Small intestine (tissue), 7 donors: ENCODE measurements at regions not wholly inside any gene's neighbourhood (a gene's known extent, or its start where the extent isn't known, plus 50 kb on each side); places are given as distances from the start of the nearest gene placed in this dataset.

Experiments
- DNase-seq, 2 donors: peaks; one replicate each; pipeline versions ENCODE4 v3.0.0 to v3.0.0-alpha.2; 2013
- FAIRE-seq: peaks from 2 replicates; lab custom pipeline; 2012; peaks lifted over from hg19 to GRCh38; lab: Jason Lieb, UNC
- H3K27ac ChIP-seq, 3 donors: one replicate each; pipeline ENCODE4 v1.5.1; 2013; ENCODE audit warnings: low read length in 2 of 3, mild to moderate bottlenecking in 2 of 3, control low read depth in 1 of 3, inconsistent platforms in 1 of 3, low read depth in 1 of 3, moderate library complexity in 1 of 3
- H3K27me3 ChIP-seq, 3 donors: one replicate each; pipeline ENCODE4 v1.6.1; 2013; ENCODE audit warnings: low read length in 3 of 3, inconsistent platforms in 1 of 3; ENCODE audit not compliant: control insufficient read depth in 3 of 3, insufficient read depth in 3 of 3
- H3K36me3 ChIP-seq, 3 donors: one replicate each; pipeline ENCODE4 v1.6.1; 2013; ENCODE audit warnings: low read length in 3 of 3, inconsistent platforms in 1 of 3, low read depth in 1 of 3, mild to moderate bottlenecking in 1 of 3, moderate library complexity in 1 of 3; ENCODE audit not compliant: control insufficient read depth in 3 of 3, insufficient read depth in 2 of 3
- H3K4me1 ChIP-seq, 3 donors: one replicate each; pipeline ENCODE4 v1.6.1; 2013; ENCODE audit warnings: low read length in 2 of 3, inconsistent platforms in 1 of 3, low read depth in 1 of 3, mild to moderate bottlenecking in 1 of 3, moderate library complexity in 1 of 3; ENCODE audit not compliant: control insufficient read depth in 3 of 3, insufficient read depth in 2 of 3
- H3K4me3 ChIP-seq, 3 donors: one replicate each; pipeline ENCODE4 v1.5.1; 2013; ENCODE audit warnings: low read length in 3 of 3, control low read depth in 1 of 3, inconsistent platforms in 1 of 3, low read depth in 1 of 3, mild to moderate bottlenecking in 1 of 3, moderate library complexity in 1 of 3
- H3K9me3 ChIP-seq, 2 donors: one replicate each; pipeline ENCODE4 v1.6.1; 2013; ENCODE audit warnings: low read depth in 1 of 2, low read length in 1 of 2; ENCODE audit not compliant: control insufficient read depth in 2 of 2, insufficient read depth in 1 of 2
- WGBS, 3 donors: extraction: QIAGEN DNeasy Blood & Tissue Kit; methylation state at CpG; one replicate each; pipeline ENCODE4 v1.1.7; 2013; 5-methylcytosine and 5-hydroxymethylcytosine counted together
- donor health status: healthy with polysubstance abuse.
- donor health status: control.
- donor health status: control.
- donor health status: Bipolar disorder and iron deficiency.
- donor health status: healthy.

DNA sequence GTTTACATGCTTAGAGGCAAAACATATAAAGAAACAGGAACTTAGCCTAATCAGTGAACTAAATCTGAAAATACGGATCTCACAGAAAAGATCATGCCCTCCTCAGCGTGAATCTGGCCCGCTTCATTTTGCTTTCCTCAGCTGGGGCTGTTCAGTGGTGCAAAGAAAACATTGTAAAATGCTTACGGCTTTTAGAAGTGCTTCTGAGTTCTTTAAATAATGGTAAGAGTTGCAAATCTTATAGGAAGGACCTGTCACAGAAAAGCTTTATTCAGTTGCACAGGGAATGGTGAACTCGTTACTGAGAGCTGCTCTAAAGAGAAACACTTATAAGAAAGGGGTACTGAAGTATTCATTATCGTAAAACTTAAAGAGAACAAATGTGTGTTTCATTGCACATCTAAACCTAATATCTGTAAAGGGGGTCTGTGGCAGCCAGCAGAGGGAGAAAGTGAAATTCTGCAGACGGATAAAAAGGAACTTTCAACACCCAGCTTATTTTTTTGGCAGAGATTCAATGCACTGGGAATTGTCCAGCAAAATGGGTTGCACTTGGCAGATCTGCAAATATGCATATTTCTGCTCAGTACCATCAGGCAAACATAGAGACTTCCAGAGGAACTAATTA, 139.2 kb upstream of the ANK2 start:
- H3K4me3 ChIP-seq, result no peak overlapping the region
- no peaks in the 10 kb centered on the region for H3K9me3 ChIP-seq
- no peaks in the 10 kb centered on the region for H3K36me3 ChIP-seq
- FAIRE-seq (no peak), DNase-seq (peak in 1 of 2 donors; percentile 7)
- WGBS, 3 donors, result 25 to 50% (median 34%) methylated on average over 7 of the region's 7 CpGs
- H3K4me1 ChIP-seq, result no peaks in the 10 kb centered on the region
- H3K27me3 ChIP-seq, result no peaks in the 10 kb centered on the region
- no peak overlapping the region for H3K27ac ChIP-seq

DNA sequence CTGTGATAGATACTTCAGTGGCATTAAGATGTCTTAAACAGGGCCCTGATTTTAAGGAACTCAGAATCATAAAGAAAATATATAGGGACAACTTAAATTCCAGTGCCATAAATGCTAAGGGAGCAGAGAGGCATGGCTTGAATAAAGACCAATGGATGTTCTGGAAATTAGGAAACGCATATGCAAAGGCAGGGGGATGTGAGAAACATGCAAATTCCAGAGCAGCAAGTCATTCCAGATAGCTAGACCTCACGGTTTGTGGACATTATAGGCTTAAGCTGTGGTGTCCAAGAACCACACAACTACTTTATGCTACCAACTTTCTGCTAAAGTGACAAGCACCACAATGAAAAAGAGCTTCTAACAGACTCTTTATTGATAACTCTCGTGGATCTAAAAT, 132.6 kb upstream of the ANK2 start:
- no peak overlapping the region for H3K4me3 ChIP-seq
- no peak for DNase-seq
- no peaks in the 10 kb centered on the region for H3K9me3 ChIP-seq
- H3K4me1 ChIP-seq, result no peaks in the 10 kb centered on the region
- H3K27ac ChIP-seq, result no peak overlapping the region
- no peak for FAIRE-seq
- H3K36me3 ChIP-seq, result no peaks in the 10 kb centered on the region
- 43 to 64% (median 53%) methylated on average over 3 of the region's 3 CpGs for WGBS, 3 donors
- no peaks in the 10 kb centered on the region for H3K27me3 ChIP-seq

DNA sequence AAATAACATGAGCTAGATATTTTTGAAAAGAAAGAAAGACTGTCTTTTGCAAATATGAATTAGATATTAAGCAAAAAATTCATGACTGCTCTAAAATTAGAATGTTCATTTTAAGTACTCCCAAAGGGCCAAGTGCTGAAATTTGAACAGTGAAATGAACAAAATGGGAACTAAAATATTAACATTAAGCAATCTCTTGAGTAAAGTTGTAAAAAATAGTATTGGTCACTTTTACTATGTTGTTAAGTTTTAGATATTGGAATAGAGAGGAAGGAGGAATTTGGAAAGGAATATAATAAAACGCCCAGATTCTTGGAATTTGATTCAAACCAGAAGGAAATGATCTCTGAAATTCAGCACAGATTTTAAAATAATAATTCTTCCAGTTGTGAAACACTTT, 125.9 kb upstream of the ANK2 start:
- WGBS, 3 donors, result 51 to 71% (median 53%) methylated on average over 1 of the region's 1 CpG
- FAIRE-seq (no peak), DNase-seq (no peak)
- Histone ChIP-seq H3K4me1 (no peaks in the 10 kb centered on the region), H3K27ac (no peak overlapping the region), H3K36me3 (no peaks in the 10 kb centered on the region), H3K27me3 (no peaks in the 10 kb centered on the region), H3K4me3 (no peak overlapping the region), H3K9me3 (no peaks in the 10 kb centered on the region)

DNA sequence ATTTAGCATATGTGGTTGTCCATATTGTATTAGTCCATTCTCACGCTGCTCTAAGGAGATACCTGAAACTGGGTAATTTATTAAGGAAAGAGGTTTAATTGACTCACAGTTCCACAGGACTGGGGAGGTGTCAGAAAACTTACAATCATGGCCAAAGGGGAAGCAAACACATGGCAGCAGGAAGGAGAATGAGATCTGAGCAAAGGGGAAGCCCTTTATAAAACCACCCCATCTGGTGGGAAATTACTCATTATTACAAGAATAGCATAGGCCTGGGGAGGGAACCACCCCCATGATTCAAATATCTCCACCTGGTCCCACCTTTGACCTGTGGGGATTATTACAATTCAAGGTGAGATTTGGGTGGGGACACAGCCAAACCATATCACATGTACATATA, 122.6 kb upstream of the ANK2 start:
- Histone ChIP-seq H3K27me3 (no peaks in the 10 kb centered on the region), H3K9me3 (no peaks in the 10 kb centered on the region), H3K27ac (no peak overlapping the region), H3K4me3 (no peak overlapping the region), H3K4me1 (no peaks in the 10 kb centered on the region), H3K36me3 (no peaks in the 10 kb centered on the region)
- 82 to 86% (median 82%) methylated on average over 1 of the region's 1 CpG for WGBS, 3 donors
- no peak for DNase-seq
- FAIRE-seq, result no peak

DNA sequence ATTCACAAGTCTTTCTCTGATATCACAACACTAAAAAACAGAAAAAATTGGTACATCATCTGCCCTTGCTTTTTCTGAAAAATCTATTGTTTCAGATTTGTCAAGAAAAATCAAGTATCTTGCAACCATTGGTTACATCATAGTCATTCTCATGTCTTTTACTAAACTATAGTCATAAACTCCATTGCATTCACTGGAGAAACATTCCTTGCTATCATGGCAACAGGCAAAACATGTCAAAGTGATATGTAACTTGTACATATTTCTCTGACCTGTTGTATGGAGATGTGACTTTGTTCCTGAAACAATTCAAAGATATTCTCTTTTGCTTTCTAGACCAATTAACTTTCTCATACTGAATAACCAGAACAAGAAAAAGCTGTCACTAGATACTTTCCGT, 121.9 kb upstream of the ANK2 start:
- WGBS, 3 donors, result 77 to 87% (median 87%) methylated on average over 1 of the region's 1 CpG
- Histone ChIP-seq H3K27me3 (no peaks in the 10 kb centered on the region), H3K36me3 (no peaks in the 10 kb centered on the region), H3K4me3 (no peak overlapping the region), H3K27ac (no peak overlapping the region), H3K4me1 (no peaks in the 10 kb centered on the region), H3K9me3 (no peaks in the 10 kb centered on the region)
- peak in 1 of 2 donors; percentile 4 for DNase-seq
- FAIRE-seq, result no peak

DNA sequence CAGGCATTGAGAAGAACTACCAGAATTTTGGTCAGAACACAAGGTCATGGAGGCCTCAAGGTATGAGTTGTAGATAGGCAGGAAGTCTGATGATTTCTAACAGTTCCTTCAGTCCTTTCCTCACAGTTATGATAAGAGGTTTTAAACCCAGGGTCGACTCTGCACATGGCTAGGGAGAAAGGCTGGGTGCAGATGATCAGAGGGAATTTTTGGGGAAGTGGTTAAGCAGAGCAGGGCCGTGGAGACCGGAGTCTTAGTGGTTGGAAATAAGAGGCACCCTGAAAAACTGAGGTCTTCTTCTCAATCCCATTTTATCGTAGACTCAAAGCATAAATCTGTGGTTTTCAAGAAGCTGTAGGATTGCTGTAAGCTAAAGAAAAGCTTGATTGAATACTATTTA, 118.5 kb upstream of the ANK2 start:
- 53 to 71% (median 67%) methylated on average over 4 of the region's 4 CpGs for WGBS, 3 donors
- Histone ChIP-seq H3K27me3 (no peaks in the 10 kb centered on the region), H3K9me3 (no peaks in the 10 kb centered on the region), H3K36me3 (no peaks in the 10 kb centered on the region), H3K27ac (no peak overlapping the region), H3K4me3 (no peak overlapping the region), H3K4me1 (no peaks in the 10 kb centered on the region)
- FAIRE-seq, result no peak
- DNase-seq, result no peak

DNA sequence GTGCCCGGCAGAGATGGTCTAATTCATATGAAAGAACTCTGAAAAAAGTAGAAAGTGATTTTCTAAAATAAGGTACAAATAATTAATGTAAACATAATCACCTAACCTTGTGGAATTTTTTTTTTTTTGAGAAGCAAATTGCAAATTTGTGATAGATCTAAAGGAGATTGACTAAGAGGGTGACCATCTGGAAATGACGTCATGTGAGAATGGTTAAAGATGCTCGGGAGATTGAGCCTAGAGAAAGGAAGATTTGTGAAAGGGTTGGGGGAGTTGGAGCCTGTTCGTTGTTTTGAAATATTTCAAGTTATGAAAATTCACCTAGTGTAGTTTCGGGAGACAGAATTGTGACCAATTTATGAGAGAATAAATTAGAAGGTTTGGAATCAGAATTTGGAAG, 115.7 kb upstream of the ANK2 start:
- Histone ChIP-seq H3K9me3 (no peaks in the 10 kb centered on the region), H3K27me3 (no peaks in the 10 kb centered on the region), H3K4me3 (no peak overlapping the region), H3K36me3 (no peaks in the 10 kb centered on the region), H3K27ac (no peak overlapping the region), H3K4me1 (no peaks in the 10 kb centered on the region)
- DNase-seq (no peak), FAIRE-seq (no peak)
- 77 to 83% (median 79%) methylated on average over 5 of the region's 5 CpGs for WGBS, 3 donors

DNA sequence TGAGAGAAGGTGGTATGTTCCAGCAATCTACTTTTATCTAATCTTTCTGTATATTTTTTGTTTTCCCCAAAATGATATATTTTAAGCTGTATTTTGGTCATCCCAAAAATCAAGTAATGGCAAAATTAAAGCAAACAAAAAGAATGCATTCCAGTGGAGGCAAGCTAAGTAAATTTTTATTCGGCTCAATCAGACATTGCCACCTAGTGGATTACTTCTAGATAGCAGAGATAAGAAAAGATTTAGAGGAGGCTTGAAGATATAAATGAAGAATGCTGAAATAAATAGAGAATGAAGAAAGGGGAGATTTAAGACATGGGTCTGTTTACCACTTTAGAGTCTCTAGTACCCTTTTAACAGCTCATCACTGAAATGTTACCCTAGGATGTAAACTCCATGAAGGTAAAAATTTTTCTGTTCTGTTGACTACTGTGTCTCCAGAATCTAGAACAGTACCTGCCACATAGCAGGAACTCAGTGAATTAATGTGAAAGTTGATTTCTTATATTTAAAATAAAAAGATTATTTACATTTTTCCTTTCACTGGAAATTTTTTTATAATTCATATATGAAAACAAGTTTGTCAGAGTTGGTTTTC, 110.9 kb upstream of the ANK2 start:
- no peak overlapping the region for H3K27ac ChIP-seq
- H3K36me3 ChIP-seq, result no peaks in the 10 kb centered on the region
- H3K9me3 ChIP-seq, result no peaks in the 10 kb centered on the region
- DNase-seq (peak; percentile 8 to 26), FAIRE-seq (no peak)
- H3K27me3 ChIP-seq, result no peaks in the 10 kb centered on the region
- WGBS, 3 donors, result 0 to 5% (median 3%) methylated on average over 1 of the region's 1 CpG
- H3K4me3 ChIP-seq, result no peak overlapping the region
- no peaks in the 10 kb centered on the region for H3K4me1 ChIP-seq

DNA sequence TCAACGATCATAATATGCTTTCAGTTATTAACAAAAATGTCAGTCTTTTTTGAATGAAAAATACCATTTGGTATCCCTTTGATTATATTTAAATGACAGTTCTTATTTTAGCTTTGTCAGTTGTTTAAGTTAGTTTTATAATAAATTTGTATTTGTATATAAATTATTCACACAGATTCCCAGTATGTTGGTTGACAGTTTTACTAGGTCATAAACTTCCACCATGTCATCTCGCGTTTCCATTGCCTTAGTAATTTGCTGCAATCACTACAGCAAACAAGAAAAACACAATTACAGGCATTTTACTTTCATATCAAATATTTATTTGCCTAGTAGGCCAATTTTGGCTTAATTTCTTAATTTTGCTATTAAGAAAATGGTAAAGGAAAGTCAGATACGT, 109.6 kb upstream of the ANK2 start:
- WGBS, 3 donors, result 60 to 69% (median 68%) methylated on average over 4 of the region's 4 CpGs
- no peaks in the 10 kb centered on the region for H3K4me1 ChIP-seq
- FAIRE-seq, result no peak

More for the DNA sequence above, 109.6 kb upstream of the ANK2 start:
- Histone ChIP-seq H3K27me3 (no peaks in the 10 kb centered on the region), H3K36me3 (no peaks in the 10 kb centered on the region), H3K4me3 (no peak overlapping the region), H3K27ac (no peak overlapping the region), H3K9me3 (no peaks in the 10 kb centered on the region)
- no peak for DNase-seq
